ENCODE measurements at regions not wholly inside any gene's neighbourhood (a gene's known extent, or its start where the extent isn't known, plus 50 kb on each side); places are given as distances from the start of the nearest gene placed in this dataset.
"Not testable (repeated sequence)": the region's sequence is repeated elsewhere in the genome, so short reads cannot be mapped to it uniquely, and the experiment has no call there.

DNA sequence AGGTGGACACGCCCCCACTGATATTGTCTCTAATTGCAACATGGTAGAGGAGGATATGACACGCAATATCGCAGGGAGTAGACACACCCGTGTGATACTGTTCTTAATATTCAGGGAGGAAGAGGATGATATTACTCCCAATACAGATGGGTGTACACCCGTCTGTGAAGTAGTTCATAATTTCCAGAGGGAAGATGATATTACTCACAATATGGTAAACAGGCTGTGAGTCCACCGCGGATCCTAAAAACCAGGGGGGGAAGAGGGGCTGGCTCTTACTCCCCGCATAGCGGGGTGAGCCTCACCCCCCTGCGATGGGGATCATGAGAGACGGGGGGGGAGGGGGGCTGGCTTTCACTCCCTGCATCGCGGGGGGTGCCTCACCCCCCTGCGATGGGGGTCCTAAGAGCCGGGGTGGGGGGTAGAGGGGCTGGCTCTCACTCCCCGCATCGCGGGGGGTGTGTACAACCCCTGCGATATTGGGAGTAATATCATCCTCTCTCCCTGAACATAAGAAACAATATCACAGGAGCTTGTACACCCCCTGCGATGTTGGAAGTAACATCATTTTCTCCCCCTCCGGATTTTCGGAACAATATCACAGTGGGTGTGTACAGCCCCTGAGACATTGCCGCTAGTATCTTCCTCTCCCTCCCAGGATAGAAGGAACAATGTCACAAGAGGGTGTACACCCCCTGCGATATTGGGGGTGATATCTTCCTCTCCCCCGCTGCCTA, 52.2 kb upstream of the FRG2C start:
- DNase-seq: not testable (repeated sequence)

Data from NCI-H446 treated with DMSO at 0.1 percent for 48 hours (cell line).